Coronary artery (tissue), 2 donors: ENCODE measurements at regions not wholly inside any gene's neighbourhood (a gene's known extent, or its start where the extent isn't known, plus 50 kb on each side); places are given as distances from the start of the nearest gene placed in this dataset.
"Not testable (repeated sequence)": the region's sequence is repeated elsewhere in the genome, so short reads cannot be mapped to it uniquely, and the experiment has no call there.

Source experiments
- DNase-seq: peaks from one replicate; pipeline ENCODE4 v3.0.0-alpha.2; 2017; ENCODE audit warnings: low spot score
- H3K27ac ChIP-seq, 2 donors: fragments of 200-600 bp; sonication (generic); one replicate each; pipeline ENCODE4 v1.5.1; 2016 to 2019
- H3K4me3 ChIP-seq: fragments of 200-600 bp; sonication (generic); 2 replicates; pipeline ENCODE4 v1.5.1; 2016; ENCODE audit warnings: mild to moderate bottlenecking, moderate library complexity
- TF ChIP-seq, protein P1 (sequence below): fragments of 200-600 bp; sonication (generic); IDR thresholded peaks from one replicate; pipeline ENCODE4 v1.5.1; 2019; ENCODE audit warnings: antibody characterized with exemption

DNA sequence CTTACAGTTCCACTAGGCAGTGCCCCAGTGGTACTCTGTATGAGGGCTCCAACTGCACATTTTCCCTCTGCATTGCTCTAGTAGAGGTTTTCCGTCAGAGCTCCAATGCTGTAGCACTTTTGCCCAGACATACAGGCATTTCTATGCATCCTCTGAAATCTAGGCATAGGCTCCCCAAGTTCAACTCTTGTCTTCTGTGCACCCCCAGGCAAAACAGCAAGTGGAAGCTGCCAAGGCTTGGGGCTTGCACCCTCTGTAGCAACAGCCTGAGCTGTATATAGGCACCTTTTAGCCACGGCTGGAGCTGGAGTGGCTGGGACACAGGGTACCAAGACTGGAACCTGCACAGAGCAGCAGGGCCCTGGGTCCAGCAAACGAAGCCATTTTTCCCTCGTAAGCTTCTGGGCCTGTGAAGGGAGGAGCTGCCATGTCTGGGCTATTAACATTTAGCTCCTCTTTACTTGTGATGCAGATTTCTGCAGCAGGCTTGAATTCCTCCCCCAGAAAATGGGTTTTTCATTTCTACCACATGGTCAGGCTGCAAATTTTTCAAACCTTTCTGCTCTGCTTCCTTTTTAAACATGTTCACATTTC is 596.2 kb upstream of the ADGRB3 start:
- no peak overlapping the region for H3K4me3 ChIP-seq
- DNase-seq, result no peak
- TF ChIP-seq, protein P1, sequence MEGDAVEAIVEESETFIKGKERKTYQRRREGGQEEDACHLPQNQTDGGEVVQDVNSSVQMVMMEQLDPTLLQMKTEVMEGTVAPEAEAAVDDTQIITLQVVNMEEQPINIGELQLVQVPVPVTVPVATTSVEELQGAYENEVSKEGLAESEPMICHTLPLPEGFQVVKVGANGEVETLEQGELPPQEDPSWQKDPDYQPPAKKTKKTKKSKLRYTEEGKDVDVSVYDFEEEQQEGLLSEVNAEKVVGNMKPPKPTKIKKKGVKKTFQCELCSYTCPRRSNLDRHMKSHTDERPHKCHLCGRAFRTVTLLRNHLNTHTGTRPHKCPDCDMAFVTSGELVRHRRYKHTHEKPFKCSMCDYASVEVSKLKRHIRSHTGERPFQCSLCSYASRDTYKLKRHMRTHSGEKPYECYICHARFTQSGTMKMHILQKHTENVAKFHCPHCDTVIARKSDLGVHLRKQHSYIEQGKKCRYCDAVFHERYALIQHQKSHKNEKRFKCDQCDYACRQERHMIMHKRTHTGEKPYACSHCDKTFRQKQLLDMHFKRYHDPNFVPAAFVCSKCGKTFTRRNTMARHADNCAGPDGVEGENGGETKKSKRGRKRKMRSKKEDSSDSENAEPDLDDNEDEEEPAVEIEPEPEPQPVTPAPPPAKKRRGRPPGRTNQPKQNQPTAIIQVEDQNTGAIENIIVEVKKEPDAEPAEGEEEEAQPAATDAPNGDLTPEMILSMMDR, result no peak
- no peak overlapping the region for H3K27ac ChIP-seq

DNA sequence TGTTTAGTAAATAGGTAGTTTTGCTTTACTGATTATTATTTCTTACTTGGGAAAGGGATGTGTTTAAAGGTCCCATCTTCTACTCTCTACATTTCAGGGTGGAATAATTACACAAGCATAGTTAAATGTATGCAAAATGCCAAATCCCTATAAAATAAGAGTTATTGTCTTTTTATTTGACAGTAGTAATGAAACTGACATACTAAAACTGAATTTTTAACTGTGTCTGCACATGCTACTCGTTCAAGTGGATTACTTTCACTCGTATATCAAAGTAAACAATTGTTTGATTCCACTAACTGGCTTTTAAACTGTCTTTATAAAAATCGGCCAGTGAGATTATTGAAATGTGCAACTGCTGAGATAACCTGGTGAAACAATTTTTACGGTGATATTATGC is 602.9 kb upstream of the ADGRB3 start:
- Histone ChIP-seq H3K27ac (no peak overlapping the region), H3K4me3 (no peak overlapping the region)
- TF ChIP-seq, protein P1, result no peak
- no peak for DNase-seq

DNA sequence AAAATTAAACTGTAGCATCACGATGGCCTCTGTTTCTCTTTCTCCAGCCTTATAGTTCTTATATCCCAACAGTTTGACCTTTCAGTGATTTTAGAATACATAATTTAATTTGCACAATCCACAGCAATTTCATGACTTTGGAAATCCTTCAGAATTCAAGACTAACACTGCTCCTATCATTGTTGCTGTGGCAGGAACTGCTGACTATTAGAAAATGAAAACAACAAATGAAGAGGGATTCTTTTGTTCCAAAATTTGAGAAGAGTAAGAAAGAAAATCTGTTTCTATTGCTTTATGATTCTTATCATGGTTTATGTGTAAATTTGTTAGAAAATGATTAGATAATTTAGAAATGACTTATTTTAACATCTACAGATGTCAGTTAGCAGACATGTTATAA is 604.0 kb upstream of the ADGRB3 start:
- H3K4me3 ChIP-seq, result no peak overlapping the region
- H3K27ac ChIP-seq, result no peak overlapping the region
- DNase-seq, result no peak
- TF ChIP-seq, protein P1, result no peak

DNA sequence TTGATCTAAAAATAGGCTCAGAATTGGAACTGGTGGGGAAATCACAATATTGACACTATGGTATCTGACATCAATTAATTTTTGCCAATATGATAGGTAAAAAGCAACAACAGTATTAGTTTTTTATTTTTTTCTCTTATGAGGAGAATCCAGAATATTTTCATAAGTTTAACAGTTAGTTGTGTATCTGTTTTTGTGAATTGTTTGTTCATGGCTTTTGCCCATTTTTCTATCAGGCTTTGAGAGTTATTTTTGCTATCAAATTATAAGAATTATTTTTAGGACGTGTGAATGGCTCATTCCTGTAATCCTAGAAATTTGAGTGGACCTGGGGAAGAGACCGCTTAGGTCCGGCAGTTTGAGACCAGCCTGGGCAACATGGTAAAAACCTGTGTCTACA is 608.6 kb upstream of the ADGRB3 start:
- no peak for DNase-seq
- no peak overlapping the region for H3K27ac ChIP-seq
- TF ChIP-seq, protein P1, result no peak

DNA sequence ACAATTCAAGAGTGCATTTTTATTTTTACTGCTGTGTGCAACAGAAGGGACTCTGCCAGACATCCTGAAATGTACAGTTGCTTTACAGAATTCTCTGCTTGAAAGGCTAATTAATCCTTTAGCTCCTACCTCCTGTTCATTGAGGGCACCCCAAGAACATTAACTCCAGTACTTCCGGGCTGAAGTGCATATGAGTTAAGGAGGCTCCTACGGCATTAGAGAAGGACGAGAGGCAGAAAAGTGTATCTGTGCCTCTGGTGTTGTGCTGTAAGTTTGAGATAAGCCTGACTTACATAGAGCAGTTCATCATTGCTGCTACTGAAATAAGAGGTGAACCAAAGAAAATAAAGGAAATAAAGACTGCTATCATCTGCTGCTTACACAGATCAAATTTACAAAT is 609.3 kb upstream of the ADGRB3 start:
- DNase-seq, result no peak
- H3K4me3 ChIP-seq, result no peak overlapping the region
- no peak overlapping the region for H3K27ac ChIP-seq
- TF ChIP-seq, protein P1, result no peak

More for the DNA sequence above, 608.6 kb upstream of the ADGRB3 start:
- H3K4me3 ChIP-seq, result no peak overlapping the region

DNA sequence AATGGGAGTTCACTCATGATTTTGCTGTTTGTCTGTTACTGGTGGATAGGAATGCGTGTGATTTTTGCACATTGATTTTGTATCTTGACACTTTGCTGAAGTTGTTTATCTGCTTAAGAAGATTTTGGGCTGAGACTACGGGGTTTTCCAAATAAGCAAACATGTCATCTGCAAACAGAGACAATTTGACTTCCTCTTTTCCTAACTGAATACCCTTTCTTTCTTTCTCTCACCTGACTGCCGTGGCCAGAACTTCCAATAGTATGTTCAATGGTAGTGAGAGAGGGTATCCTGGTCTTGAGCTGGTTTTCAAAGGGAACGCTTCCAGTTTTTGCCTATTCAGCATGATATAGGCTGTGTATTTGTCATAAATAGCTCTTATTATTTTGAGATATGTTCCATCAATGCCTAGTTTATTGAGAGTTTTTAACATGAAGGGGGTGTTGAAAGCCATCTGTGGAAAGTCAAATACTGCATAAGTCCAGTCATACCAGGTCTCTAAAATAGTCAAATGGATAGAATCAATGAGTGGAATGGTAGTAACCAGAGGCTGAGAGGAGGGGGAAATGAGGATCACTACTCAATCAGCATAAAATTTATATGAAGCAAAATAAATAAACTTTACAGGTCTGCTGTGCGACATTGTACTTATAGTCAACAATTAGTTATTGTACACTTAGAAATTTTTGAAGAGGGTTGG is 610.4 kb upstream of the ADGRB3 start:
- H3K4me3 ChIP-seq, result no peak overlapping the region
- no peak for DNase-seq
- H3K27ac ChIP-seq, result no peak overlapping the region
- TF ChIP-seq, protein P1, result no peak

DNA sequence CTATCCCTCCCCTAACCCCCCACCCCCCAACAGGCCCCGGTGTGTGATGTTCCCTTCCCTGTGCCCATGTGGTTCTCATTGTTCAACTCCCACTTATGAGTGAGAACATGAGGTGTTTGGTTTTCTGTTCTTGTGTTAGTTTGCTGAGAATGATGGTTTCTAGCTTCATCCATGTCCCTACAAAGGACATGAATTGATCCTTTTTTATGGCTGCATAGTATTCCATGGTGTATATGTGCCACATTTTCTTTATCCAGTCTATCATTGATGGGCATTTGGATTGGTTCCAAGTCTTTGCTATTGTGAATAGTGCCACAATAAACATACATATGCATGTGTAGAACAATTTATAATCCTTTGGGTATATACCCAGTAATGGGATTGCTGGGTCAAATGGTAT is 612.1 kb upstream of the ADGRB3 start:
- H3K27ac ChIP-seq, H3K4me3 ChIP-seq, DNase-seq: not testable (repeated sequence)
